Vagina (tissue), 2 donors: ENCODE measurements at regions not wholly inside any gene's neighbourhood (a gene's known extent, or its start where the extent isn't known, plus 50 kb on each side); places are given as distances from the start of the nearest gene placed in this dataset.

Experiments used
- DNase-seq, 2 donors: peaks; one replicate each; pipeline ENCODE4 v3.0.0-alpha.2; 2017; ENCODE audit errors: extremely low spot score in 2 of 2
- H3K27ac ChIP-seq: fragments of 200-600 bp; sonication (generic); one replicate; pipeline ENCODE4 v1.5.1; 2019
- H3K27me3 ChIP-seq: fragments of 200-600 bp; sonication (generic); one replicate; pipeline ENCODE4 v1.5.1; 2019
- H3K36me3 ChIP-seq, 2 donors: fragments of 200-600 bp; sonication (generic); one replicate each; pipeline ENCODE4 v1.5.1; 2017 to 2019
- H3K4me1 ChIP-seq: fragments of 200-600 bp; sonication (generic); one replicate; pipeline ENCODE4 v1.5.1; 2019
- H3K4me3 ChIP-seq, 2 donors: fragments of 200-600 bp; sonication (generic); 1 replicate in 1 of 2; 2 replicates in 1 of 2; pipeline ENCODE4 v1.5.1; 2016 to 2019
- H3K9me3 ChIP-seq: fragments of 200-600 bp; sonication (generic); one replicate; pipeline ENCODE4 v1.5.1; 2019
- CTCF ChIP-seq, 3 experiments: fragments of 450-650 bp in 2 of 3; fragments of 200-600 bp in 1 of 3; sonication (generic) in 1 of 3; IDR thresholded peaks; one replicate each; pipeline ENCODE4 v1.5.1; 2017 to 2019; ENCODE audit warnings: antibody characterized with exemption in 3 of 3, mild to moderate bottlenecking in 2 of 3, moderate library complexity in 2 of 3
- POLR2A ChIP-seq, 2 donors: fragments of 450-650 bp; IDR thresholded peaks; one replicate each; pipeline ENCODE4 v1.6.1; 2017; ENCODE audit warnings: antibody characterized with exemption in 2 of 2, mild to moderate bottlenecking in 2 of 2, moderate library complexity in 2 of 2
- POLR2AphosphoS5 ChIP-seq, 2 donors: sonication (generic); formaldehyde crosslinking; IDR thresholded peaks; one replicate each; pipeline ENCODE4 v1.9.0; 2017; ENCODE audit warnings: antibody characterized with exemption in 2 of 2, mild to moderate bottlenecking in 2 of 2, low read depth in 1 of 2; ENCODE audit not compliant: insufficient read depth in 1 of 2
- intact Hi-C: fragments of 100-400 bp; cut with DNase I; formaldehyde crosslinking; loops from one replicate; pipeline ENCODE4 v1.15.1; 2023

- Histone ChIP-seq H3K4me3 (no peak overlapping the region), H3K9me3 (no peaks in the 10 kb centered on the region), H3K36me3 (no peaks in the 10 kb centered on the region), H3K4me1 (no peaks in the 10 kb centered on the region), H3K27ac (no peak overlapping the region), H3K27me3 (no peaks in the 10 kb centered on the region)
- TF ChIP-seq CTCF (IDR thresholded peaks at IDR 0.05) (no peak), POLR2A (IDR thresholded peaks at IDR 0.05) (no peak), POLR2AphosphoS5 (IDR thresholded peaks at IDR 0.05; ENCODE audit: insufficient read depth in 1 of 2, low read depth in 1 of 2) (no peak)
- intact Hi-C loops = no loop called here
- DNase-seq = no peak
These were observed 324.2 kb upstream of the CNR1 start for GRCh38 chr6:88490195-88490907.

- no peak for DNase-seq
- H3K9me3 ChIP-seq = no peaks in the 10 kb centered on the region
- H3K27me3 ChIP-seq = no peaks in the 10 kb centered on the region
- H3K4me3 ChIP-seq = no peak overlapping the region
- H3K4me1 ChIP-seq = no peaks in the 10 kb centered on the region
- no peaks in the 10 kb centered on the region for H3K36me3 ChIP-seq
- intact Hi-C loops = no loop called here
- no peak overlapping the region for H3K27ac ChIP-seq
- TF ChIP-seq POLR2A (IDR thresholded peaks at IDR 0.05) = no peak
- no peak for TF ChIP-seq POLR2AphosphoS5 (IDR thresholded peaks at IDR 0.05; ENCODE audit: insufficient read depth in 1 of 2, low read depth in 1 of 2)
These were observed 317.3 kb upstream of the CNR1 start for GRCh38 chr6:88483424-88483823.

DNA sequence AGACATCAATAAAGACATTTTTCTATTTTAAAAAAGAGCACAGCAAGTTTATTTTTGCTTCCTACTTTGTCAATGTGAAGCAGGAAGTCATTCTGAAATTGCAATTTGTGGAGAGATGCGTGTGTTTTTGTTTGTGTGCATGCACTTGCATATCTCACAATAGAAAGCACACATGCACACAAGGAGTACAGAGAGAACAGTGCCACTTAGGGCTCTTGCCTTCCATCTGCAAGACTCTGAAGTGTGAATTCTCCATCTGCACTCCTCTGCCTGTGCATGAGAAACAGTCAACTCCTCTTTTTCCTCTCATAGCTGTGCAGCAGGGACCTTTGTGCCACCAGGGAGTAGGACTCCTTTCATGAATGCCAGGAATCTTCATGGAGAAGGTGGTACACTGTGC, 316.3 kb upstream of the CNR1 start:
- Histone ChIP-seq H3K27me3 (no peaks in the 10 kb centered on the region), H3K27ac (no peak overlapping the region), H3K9me3 (no peaks in the 10 kb centered on the region), H3K4me1 (no peaks in the 10 kb centered on the region), H3K36me3 (no peaks in the 10 kb centered on the region), H3K4me3 (no peak overlapping the region)
- TF ChIP-seq POLR2AphosphoS5 (IDR thresholded peaks at IDR 0.05; ENCODE audit: insufficient read depth in 1 of 2, low read depth in 1 of 2) (no peak), POLR2A (IDR thresholded peaks at IDR 0.05) (no peak), CTCF (IDR thresholded peaks at IDR 0.05) (no peak)
- no peak for DNase-seq
- intact Hi-C loops = no loop called here

DNA sequence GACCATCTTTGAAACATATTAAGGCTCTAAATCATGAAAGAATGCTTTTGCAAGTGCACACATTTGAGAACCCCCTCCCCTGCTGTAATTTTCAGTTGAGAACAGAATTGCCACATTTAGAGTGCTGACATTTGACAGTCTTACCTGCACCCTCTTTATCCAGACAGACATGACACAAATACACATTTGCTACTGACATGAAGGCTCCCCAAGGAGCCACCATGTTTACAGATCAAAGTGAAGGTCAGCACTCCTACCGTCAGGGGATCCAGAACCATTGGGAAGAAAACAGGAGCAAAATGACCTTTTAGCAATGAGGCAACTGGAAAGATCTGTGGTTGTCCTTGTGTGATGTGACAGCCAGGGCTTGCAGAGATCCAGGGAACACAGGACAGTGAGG, 315.4 kb upstream of the CNR1 start:
- H3K9me3 ChIP-seq = no peaks in the 10 kb centered on the region
- H3K36me3 ChIP-seq = no peaks in the 10 kb centered on the region
- H3K27ac ChIP-seq = no peak overlapping the region
- no peaks in the 10 kb centered on the region for H3K27me3 ChIP-seq
- no peak overlapping the region for H3K4me3 ChIP-seq
- intact Hi-C loops = no loop called here
- no peaks in the 10 kb centered on the region for H3K4me1 ChIP-seq
- TF ChIP-seq POLR2A (IDR thresholded peaks at IDR 0.05) (no peak), POLR2AphosphoS5 (IDR thresholded peaks at IDR 0.05; ENCODE audit: insufficient read depth in 1 of 2, low read depth in 1 of 2) (no peak), CTCF (IDR thresholded peaks at IDR 0.05) (no peak)
- DNase-seq = no peak

DNA sequence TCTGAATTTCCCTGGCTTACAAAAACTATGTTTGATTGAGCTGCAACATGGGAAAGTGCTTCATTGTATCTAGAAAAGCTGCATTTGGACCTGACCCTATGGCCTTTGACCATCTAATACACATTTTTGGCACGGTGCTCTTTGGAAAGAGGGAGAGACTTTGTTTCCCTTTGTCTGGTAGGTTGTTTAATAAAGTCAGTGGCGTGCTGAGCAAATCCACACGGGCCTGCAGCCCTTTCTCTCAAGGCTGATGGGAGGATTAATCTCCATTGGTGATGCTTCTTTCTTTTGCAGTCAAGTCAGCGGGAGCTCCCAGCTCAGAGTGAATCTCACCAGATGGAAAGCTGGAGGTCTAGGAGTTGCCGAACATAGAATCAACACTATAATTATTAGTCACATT, 314.7 kb upstream of the CNR1 start:
- intact Hi-C loops = no loop called here
- no peak for TF ChIP-seq CTCF (IDR thresholded peaks at IDR 0.05)
- TF ChIP-seq POLR2A (IDR thresholded peaks at IDR 0.05) = no peak
- TF ChIP-seq POLR2AphosphoS5 (IDR thresholded peaks at IDR 0.05; ENCODE audit: insufficient read depth in 1 of 2, low read depth in 1 of 2) = no peak
- DNase-seq = no peak
- Histone ChIP-seq H3K4me1 (no peaks in the 10 kb centered on the region), H3K9me3 (no peaks in the 10 kb centered on the region), H3K27ac (no peak overlapping the region), H3K4me3 (no peak overlapping the region), H3K36me3 (no peaks in the 10 kb centered on the region), H3K27me3 (no peaks in the 10 kb centered on the region)
